OCI-LY3 (cell line): ENCODE measurements at regions not wholly inside any gene's neighbourhood (a gene's known extent, or its start where the extent isn't known, plus 50 kb on each side); places are given as distances from the start of the nearest gene placed in this dataset.

ENCODE experiments used
- CTCF ChIP-seq: fragments of 200-600, 300-600 bp; sonication (generic); IDR thresholded peaks from 2 replicates; pipeline ENCODE4 v1.5.1; 2014; ENCODE audit warnings: antibody characterized with exemption, low read length, low read depth
- EZH2phosphoT487 ChIP-seq: fragments of 200-600 bp; shearing (Covaris generic); IDR thresholded peaks from 2 replicates; pipeline ENCODE4 v1.6.1; 2018; ENCODE audit warnings: antibody characterized with exemption, mixed run types, low read depth

DNA sequence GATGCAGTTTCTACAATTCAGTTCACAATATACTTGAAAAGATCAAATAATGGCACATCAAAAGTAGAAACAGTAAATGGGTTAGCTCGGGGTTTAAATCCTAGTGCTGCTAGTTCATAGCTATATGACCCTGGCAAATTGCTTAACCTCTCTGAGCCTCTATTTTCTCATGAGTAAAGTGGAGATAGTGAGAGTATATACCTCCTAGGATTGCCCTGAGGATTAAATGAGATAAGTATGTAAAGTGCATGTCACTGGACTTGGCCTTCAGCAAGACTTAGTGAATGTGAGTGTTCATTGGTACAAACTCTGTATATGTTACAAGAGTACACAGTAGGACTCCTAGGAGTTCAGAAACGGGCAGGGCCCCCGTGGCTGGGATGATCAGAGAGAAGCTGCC is 248.3 kb downstream of the DLEU7 start:
- TF ChIP-seq EZH2phosphoT487, result no peak
- TF ChIP-seq CTCF, result no peak
